HG03354 (cell line): ENCODE measurements at regions not wholly inside any gene's neighbourhood (a gene's known extent, or its start where the extent isn't known, plus 50 kb on each side); places are given as distances from the start of the nearest gene placed in this dataset.

Experiments
- ATAC-seq: cut with Tn5 transposase; IDR thresholded peaks from one replicate; pipeline ENCODE4 v1.9.1; 2021; ENCODE audit warnings: mild to moderate bottlenecking; ENCODE audit not compliant: unreplicated experiment, poor library complexity, severe bottlenecking

DNA sequence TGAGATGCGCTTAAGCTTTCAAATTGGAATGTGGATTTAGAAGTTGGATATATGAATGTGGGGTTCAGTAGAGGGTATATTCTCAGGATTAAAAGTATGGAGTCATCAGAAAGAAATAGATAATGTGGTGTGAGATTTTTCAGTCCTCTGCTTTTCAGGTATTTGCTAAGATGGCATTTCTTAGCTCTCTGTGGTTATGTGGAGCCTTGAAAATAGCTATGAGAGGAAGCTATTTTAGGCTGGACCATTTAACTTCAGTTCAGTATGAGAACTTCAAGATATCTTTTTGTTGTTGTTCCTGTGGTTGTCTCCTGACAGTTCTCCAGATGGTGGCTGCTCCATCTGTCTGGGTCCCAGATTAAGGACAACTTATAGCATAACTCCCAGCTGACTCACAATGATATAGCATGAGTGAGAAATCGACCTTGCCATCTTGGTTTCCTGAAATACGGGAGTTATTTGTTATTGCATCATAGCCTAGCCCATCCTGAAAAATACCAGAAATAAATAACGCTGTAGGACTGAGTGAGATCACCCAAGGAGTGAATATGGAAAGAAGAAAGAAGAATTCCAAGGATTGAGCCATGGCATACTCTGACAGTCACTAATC is 461.5 kb downstream of the ANXA1 start:
- ATAC-seq = no peak

DNA sequence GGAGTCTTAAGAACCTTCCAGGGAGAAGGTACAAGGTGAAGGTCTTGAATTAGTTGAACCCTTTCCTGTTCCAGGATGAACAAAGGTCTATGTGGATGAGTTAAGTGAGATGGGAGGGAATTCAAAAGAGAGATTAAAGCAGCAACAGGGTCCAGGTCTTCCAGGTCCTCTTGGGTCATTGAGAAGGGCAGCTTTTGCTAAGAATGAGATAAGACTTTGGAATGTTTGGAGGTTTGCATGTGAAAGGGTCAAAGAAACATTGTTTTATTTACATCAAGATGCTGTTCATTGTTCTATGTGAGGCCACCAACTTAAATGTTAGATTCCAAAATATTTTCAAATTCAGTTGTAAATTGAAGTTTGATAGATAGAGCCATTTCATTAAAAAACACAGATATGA is 463.9 kb downstream of the ANXA1 start:
- ATAC-seq = no peak

DNA sequence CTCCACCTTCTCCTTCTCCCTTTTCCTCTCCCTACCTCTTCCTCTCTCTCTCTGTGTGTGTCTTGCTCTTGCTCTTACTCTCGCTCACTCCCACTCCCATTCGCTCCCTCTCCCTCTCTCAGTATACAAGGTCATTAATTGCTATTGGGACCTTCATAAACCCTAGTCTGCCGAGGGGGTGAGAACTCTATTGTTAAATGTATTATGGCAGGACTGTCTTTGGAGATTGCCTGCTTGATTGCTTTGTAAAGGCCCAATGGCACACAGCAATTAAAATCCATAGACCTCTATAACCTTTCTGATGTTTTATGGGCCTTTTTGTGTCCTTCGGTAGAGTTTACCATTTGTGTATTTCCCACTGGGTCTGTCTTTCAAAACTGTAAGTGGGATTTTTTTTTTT is 465.9 kb downstream of the ANXA1 start:
- ATAC-seq = no peak

DNA sequence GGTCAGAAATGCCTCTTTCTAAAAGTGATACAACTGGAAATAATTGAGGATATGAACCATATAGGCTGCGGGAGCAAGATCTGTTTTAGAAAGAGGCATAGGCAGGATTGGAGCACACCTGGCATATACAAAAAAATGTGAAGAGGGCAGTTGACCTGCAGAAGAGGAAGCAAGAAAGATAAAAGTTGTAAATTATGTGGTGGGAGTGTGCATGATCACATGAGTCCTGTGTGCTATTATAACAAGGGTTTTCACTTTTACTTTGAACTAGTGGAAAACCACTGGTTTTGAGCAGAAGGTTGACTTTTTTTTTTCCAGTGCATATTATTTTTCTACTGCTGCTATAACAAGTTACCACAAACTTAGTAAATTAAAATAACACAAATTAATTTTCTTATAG is 489.3 kb downstream of the ANXA1 start:
- peak; percentile 73 for ATAC-seq

DNA sequence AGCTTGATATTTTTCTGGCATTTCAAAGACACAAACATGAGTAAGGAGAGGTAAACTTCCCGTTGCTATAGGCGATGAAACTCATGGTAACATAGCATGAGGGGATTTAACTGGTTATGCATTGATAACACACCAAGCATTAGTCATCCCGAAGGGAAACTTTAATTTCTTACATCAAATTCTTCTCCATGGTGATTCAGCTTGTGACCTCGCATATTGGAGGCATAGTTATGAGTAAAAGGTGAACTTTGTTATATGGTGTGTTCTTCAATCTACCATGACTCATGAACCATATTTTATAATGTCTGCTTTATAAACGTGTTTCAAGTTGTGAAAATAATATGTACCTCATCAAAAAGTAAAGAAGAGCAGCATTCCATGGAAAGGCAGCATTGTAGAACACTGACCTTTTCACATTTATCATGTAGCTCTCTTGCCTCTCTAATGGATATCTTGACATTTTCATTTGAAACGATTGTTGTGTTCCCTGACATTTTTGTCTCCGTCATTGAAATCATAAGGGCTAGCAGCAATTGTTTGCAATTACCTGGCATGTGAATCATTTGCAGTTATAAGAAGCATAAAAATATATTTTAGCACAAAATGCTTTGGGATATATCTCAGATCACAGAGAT is 491.8 kb downstream of the ANXA1 start:
- no peak for ATAC-seq

DNA sequence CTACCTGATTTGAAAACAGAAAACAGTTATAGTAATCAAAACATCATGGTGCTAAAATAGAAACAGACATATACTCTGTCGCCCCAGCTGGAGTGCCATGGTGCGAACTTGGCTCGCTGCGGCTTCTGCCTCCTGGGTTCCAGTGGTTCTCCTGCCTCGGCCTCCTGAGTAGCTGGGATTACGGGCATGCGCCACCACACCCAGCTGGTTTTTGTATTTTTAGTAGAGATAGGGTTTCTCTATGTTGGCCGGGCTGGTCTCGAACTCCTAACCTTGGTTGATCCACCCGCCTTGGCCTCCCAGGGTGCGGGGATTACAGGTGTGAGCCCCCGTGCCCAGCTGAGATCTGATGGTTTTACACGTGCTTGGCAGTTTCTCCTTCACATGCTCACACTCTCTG is 495.9 kb downstream of the ANXA1 start:
- no peak for ATAC-seq

DNA sequence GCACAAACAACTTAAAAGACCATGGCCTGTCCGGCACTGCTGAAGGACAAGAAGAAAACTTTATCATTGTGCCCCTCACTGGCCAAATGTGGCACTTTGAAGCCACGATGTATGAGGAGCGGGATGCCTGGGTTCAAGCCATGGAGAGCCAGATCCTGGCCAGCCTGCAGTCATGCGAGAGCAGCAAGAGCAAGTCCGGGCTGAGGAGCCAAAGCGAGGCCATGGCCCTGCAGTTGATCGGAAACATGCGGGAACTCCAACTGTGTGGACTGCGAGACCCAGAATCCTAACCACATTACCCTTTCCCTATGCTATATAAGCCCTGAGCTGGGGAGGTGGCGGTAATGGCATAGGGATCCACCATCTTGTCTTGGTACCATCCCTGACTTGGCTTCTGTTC is 497.9 kb downstream of the ANXA1 start:
- ATAC-seq = no peak

DNA sequence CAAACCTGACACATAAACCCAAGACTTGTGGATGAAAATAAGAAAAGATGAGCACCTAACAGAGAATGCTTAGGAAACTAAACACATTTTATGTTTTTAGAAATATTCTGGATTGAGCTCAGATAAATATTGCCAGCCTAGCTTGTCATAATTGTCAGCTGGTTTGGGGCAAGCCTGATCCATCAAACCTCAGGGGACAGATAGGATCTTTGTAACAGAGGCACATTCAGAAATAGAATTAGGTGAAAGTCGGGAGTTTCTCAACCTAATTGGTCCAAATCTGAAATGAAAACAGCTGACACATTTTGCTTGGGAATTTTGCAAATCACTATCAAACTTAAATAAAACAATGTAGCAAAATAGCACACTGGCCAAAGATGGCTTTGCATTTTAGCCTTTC is 503.7 kb downstream of the ANXA1 start:
- ATAC-seq = no peak

GRCh38 chr9:73655831-73656230 is 504.2 kb downstream of the ANXA1 start:
- no peak for ATAC-seq

DNA sequence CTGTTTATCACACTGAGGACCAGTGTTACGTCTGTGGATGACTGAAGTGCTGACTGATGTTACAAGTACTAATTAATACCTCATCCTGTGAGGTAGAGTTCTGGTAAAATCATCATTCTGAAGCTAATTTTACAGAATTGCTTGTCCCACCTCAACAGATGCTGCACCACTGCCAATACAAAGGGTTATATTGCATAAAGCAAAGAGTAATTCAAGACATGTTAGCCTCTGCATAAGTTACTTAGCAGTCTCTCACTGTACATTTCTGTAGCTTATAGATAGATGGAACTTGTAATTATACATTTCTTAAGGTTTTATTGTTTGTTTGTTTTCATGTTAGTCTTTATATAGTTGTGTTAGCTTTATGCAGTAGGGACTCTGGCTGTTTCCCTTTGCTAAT is 513.6 kb downstream of the ANXA1 start:
- ATAC-seq = no peak

DNA sequence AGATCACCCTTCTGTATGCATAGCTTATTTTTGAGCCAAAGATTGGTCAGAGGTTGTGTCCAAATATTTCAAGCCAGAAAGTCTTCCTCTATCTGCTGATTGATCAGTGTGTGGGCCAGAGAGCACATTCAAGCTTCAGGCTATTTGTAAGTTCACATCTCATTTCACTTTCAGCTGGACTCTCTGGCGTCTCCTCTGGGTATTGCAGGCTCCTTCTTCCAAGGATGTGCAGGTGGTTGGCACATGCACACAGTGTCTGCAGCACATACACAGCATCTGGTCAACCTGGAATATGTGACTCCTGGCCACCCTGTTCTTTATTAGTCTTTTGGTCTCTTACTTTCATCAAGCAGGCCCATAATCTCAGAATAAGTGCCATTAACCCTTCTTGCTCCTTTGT is 516.1 kb downstream of the ANXA1 start:
- no peak for ATAC-seq

- no peak for ATAC-seq
Measured at GRCh38 chr9:73680831-73681230, 529.2 kb downstream of the ANXA1 start.

- ATAC-seq = no peak
Measured at GRCh38 chr9:73682789-73683188, 531.1 kb downstream of the ANXA1 start.

- no peak for ATAC-seq
Measured at GRCh38 chr9:73683862-73684591, 532.4 kb downstream of the ANXA1 start.

DNA sequence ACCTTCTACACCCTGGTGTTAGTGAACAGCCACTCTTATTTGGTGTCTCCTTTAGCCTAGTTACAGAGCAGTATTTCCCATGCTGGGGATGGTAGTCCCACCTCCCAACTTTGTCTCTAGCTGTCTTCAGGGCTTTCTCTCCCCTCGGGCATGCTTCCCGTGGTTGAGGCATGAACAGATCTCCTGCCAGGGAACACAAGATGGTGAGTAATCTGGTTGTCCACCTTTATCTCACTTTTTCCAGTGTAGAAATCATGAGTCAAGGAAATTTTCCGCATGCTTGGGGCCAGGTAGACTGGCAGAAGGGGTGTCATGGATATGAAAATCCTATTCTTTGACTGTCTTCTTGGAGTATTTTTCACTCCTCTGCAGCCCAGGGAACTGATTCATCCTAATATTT is 532.9 kb downstream of the ANXA1 start:
- no peak for ATAC-seq

DNA sequence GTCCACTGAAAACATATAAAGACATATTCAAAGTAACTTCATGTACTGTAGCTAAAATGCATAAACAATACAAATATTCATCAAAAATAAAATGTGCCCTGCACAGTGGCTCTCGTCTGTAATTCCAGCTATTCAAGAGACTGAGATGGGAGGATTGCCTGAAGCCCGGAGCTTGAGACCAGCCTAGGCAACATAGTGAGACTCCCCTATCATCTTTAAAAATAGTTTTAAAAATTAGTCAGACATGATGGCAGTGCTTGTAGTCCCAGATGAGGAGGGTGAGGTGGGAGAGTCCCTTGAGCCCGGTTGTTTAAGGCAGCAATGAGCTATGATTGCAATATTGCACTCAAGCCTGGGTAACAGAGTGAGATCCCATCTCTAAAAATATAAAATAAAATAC is 534.1 kb downstream of the ANXA1 start:
- no peak for ATAC-seq

GRCh38 chr9:73689051-73689870 is 537.6 kb downstream of the ANXA1 start:
- ATAC-seq = no peak

DNA sequence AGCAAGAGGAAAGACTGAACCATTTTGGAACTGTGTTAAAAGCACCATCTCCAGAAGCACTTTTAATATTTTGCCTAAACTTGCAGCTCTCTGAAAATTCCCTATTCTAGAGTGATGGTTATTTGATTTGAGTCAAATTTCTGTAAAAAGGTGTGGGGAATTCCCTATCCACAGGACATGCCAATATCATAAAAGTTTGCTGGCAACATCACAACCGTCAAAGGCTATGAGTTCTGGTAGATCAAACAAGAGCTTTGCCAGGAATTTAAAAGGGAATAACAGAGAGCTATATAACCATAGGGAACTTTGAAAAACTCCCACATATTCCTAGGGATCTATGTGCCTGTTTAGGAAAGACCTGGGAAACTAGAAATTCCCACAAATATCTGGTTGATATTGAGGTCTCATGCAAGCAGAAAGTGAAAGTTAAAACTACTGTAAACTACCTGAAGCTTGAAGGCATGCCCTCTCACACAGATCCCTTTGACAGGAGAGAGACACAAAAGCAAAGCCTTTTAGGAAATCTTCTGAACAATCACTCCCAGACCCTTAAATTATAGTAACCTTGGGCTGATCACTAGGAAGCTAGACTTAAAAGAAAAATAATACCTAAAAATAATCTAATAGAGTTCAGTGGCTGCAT is 549.9 kb downstream of the ANXA1 start:
- no peak for ATAC-seq

GRCh38 chr9:73714294-73714693 is 562.6 kb downstream of the ANXA1 start:
- ATAC-seq = no peak

- ATAC-seq = no peak
Measured at GRCh38 chr9:73715591-73715990, 563.9 kb downstream of the ANXA1 start.
